HG02938 (cell line): ENCODE measurements at regions not wholly inside any gene's neighbourhood (a gene's known extent, or its start where the extent isn't known, plus 50 kb on each side); places are given as distances from the start of the nearest gene placed in this dataset.

Experiments
- ATAC-seq: cut with Tn5 transposase; IDR thresholded peaks from one replicate; pipeline ENCODE4 v1.9.1; 2021; ENCODE audit warnings: mild to moderate bottlenecking, moderate library complexity; ENCODE audit not compliant: unreplicated experiment

DNA sequence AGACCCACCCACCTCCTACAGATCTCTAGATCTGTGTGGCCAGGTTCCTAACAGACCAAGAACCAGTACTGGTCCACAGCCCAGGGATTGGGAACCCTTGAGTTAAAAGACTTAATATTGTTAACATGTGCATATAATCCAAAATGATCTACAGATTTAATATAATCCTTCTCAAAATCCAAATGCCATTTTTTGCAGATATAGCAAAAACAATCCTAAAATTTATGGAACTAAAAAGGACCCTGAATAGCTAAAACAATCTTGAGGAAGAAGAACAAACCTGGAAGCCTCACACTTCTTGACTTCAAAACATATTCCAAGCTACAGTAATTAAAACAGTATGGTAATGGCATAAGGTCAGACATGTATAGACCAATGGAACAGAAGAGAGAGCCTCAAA lies 206.9 kb upstream of the SIX2 start:
- no peak for ATAC-seq

DNA sequence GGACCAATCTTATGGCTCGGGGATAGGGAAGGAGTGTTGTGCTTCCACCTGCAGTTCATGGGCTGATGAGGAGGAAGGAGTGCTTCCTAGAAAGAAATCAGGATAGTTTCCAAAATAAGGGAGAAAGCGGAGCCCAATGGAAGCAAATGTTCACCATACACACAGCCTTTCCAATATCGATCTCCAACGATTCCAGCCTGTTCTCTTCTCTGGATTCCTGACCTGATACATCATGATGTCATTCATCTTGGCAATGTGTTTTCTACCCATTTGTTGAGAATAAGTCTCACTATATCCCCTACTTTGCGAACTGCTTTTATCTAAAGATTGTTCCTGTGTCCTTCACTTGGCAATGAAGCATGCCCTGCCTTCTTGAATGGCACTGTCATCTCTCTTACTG lies 205.3 kb upstream of the SIX2 start:
- no peak for ATAC-seq

DNA sequence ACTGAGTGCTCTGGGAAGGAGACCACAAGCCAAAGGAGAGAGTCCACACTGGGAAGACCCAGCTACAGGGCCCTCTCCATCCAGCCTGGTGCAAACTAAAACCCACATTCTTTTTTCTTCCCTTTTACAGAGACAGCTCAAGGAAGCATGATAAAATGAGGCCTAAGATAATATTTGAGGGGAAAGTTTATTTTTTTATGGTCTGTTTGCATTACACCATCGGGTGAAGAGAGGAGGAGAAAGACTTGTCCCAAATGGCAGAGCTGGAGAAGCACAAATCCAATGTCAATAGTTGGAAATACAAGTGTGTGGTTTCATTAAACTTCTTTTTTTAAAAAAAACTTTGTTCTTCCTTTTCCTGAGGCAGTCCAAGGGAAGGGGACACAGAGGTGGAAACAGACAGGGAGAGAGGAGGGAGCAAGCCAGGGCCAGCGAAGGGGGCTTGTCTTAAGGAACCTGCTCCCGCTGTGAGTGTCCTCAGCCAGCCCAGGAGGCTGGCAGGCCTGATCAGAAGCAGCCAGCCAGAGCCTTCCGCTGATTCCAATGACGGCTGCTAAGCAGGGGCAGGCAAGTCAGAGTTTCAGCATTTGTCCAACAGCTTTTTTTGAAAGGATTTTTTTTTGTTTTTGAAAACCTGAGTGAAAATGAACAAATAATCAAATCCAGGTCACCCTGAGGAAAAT lies 203.8 kb upstream of the SIX2 start:
- ATAC-seq: no peak

DNA sequence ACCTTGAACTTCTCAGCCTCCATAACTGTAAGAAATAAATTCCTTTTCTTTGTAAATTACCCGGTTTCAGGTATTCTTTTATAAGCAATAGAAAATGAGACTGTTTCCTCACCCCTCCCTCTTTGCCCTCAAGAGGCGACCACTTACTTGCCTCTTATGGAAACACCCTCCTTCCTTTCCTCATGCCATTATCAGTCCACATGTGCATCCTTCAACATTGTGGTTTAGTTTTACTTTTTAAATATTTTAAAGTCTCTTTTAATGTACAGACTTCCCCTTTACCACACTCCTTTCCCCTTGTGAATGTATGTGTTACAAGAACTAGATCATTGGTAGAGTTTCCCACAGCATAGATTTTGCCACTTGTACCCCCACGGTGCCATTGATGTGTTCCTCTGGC lies 202.4 kb upstream of the SIX2 start:
- ATAC-seq: no peak

DNA sequence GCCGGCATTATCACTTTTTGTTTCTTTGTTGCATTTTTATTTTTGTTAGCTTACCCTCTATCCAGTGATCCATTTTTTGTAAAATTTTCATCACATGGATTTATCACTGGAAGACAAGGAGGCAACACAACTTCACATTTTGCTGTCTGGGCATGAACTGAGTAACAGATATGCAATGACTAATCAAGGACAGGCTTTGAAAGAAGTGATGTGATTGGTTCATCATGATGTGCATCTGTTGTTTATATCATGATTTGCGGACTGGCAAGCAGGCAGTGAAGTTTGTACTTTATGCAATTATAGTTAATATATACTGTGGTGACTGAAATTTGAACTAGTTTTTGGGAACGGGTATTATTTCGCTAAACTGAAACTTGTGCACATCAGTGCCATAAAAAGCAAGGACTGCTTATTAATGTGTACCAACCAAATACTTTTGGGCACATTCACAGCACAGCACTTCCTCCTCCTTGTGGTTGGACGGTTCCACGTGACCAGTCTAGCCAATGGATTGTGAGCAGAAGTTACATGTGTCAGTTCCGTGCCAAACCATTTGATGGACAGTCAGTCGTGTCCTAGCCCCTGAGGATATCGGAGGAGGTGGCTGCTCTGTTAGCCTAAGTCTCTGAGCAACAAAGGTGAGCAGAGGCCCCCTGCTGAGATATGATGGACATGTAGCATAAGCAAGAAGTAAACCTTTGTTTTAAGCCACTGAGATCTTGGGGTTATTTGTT lies 201.4 kb upstream of the SIX2 start:
- no peak for ATAC-seq

DNA sequence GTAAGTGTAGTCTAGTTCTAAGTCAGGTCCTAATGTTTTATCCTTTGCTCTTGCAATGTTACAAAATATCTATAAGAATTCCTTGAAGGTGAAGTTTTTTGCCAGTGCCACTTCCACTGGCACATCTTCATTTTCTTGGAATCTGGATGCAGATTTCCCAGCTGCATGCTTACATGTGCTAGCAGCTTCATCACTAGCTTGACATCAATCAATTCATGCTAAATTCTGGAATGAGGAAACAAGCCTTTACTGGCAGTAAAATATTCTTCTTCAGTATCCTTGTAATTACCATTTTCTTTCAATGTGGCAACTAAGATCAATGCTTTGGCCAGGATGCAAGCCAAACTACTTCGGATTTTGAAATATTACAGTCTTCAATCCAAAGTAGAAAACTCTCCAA lies 200.6 kb upstream of the SIX2 start:
- no peak for ATAC-seq

DNA sequence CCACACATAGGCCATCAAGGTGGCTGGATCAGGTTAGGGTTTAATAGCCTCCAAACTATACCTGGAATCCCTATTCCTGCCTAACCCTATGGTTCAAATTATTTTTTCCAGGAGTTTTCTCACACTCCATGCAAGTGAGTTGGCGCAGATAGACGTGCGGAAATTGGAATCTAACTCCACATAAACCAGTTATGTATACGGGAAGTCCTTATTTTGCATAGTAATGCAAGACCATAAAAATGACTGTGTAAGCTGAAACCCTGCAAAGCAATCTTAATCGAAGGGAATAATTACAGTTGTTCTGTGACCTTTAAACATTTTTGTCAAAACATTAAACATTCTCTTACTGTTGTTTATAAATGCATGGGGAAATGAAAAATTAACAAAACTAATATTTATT lies 200.1 kb upstream of the SIX2 start:
- ATAC-seq: no peak

DNA sequence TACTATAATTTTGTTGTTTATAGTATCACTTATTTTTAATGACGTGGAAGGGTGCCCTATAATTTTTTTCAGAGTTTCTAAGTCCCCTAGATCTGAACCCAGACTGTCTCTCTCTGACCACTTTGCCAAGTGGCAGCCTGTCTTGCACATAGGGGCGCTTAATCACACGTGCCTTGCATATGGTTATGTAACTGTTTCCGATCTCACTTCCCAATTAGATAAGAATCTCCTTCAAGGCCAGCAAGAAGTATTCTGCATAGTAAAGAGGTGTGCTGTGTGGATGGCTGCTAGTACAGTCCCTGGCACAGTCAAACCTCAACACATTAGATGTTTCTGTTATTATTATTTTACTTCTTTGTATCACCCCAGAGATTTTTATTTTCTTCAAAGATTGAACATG lies 197.8 kb upstream of the SIX2 start:
- no peak for ATAC-seq

DNA sequence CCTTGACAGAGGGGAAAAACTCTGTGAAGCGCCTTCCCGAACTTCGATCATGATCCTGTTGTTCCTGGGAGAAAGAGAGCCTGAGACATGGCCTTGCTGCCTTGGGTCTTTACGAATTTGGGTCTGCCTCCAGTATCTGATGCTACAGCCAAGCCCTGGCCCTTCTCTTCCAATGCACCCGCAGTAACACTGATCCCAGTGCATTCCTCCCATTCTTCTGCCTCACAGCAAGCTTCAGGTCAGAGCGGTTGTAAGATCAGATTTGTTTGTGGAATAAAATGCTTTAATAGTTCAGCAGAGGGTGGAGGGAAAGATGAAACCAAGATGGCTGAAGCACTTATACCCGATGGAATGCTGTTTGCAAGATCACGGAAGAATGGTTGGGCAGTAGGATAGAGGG lies 196.7 kb upstream of the SIX2 start:
- ATAC-seq: no peak

DNA sequence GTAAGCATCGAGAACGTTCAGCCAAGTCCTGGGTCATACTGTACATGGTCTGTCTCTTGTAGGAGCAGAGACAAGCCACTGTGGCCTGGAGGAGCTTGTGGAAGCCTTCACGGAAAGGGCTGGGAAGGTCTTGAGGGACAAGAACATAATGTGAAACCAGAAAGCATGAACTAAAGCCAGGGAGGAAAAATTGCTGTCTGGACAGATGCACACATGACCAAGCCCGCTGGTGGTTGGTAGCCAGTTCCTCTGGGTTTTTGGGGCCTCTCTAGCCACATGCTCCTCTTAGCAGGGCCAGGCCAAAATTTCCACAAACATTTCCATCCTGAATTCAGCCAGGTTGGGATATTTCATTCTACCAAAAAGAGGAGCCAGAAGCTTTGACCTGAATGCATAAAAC lies 196.2 kb upstream of the SIX2 start:
- ATAC-seq: no peak

DNA sequence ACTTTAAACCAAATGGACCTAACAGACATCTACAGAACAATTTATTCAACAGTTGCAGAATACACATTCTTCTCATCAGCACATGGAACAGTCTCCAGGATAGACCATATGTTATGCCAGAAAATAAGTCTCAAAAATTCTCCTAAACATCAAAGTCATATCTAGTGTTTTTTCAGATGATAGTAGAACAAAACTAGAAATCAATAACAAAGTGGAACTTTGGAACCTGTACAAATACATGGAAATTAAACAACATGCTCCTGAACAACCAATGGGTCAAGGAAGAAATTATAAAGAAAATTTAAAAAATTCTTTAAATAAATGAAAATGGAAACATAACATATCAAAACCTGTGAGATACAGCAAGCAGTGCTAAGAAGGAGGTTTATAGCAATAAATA lies 194.1 kb upstream of the SIX2 start:
- no peak for ATAC-seq

DNA sequence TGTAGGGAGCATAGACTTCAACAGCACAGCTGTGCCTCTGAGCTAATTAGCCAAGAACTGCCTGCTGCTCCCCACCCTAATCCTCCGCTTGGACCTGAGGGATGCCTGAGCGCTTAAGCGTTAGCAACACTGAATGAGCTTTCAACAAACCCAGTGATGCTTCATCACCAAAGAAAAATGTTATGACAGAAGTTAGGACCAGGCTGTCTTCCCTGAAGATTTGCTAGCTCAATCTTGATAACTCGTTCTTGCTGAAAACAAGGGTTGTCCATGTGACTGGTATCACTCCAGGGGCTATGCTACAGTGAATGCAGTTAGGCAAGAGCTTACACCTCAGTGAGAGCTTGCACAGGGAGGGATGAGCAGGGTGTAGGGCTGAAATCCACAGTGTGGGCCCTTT lies 190.7 kb upstream of the SIX2 start:
- no peak for ATAC-seq

DNA sequence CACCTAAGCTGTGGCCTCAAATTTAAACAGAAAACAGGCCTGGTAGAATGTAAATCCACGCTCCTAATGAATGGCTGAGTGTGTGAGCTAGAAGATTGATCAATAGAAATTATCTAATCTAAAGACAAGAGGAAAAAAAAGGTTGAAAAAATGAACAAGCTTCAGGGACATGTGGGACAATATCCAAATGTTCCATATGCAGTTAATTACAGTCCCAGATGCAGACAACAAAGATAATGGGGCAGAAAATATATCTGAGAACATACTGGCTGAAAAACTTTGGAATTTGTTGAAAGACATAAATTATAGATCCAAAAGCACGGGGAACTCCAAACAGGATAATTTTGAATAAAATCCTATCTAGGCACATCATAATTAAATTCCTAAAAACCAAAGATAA lies 186.7 kb upstream of the SIX2 start:
- no peak for ATAC-seq

DNA sequence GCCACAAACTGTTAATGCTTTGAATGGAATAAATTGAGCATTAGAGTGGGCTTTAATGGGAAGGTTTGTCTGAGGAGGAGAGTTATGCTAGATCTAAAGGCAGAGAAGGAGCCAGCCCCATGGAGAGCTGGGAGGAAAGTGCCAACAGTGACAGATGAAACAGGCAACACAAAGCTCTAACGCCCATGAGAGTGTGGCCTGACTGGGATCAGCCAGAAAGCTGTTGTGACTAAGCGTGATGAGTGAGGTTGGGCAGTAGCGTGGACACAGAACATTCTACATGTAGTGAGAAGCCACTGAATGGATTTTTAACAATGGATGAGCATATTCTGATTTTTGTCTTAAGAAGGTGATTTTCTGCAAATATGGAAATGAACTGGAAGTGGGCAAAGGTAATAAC lies 185.3 kb upstream of the SIX2 start:
- no peak for ATAC-seq

DNA sequence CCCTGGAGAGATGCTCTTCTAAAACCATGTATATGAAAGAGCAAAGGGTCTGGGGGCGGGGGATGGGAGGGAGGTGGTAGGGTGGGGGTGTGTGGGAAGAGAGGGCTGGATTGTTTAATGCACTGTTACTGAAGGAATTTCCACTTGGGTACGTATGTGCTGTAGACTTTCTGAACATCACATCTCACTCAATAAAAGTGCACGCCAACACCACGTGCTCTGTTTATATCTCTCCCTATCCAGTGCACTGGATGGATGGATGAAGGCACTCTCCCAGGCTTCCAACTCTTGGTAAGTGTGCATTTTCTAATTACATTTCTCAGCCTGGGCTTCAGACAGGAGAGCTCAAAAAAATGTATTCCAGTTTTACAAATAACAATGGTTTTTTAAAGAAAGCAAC lies 184.3 kb upstream of the SIX2 start:
- ATAC-seq: no peak

DNA sequence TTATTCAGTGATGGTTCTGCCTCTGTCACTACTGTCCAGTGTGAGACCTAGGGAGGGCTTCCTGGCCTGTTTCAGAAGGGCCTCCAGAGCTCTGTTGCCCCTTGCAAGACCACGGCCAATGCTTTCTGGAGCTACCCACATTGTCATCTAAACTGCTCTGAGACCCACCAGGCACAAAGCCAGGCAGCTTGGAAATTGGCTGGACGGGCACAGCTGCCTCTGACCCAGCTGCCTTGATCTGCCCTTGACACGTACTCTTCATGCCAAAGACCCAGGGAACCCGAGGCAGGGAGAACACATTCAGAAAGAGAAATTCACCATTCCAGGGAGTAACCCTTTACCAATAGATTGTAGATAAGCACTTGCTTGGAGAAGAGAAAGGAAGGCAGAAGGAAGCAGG lies 183.7 kb upstream of the SIX2 start:
- no peak for ATAC-seq

DNA sequence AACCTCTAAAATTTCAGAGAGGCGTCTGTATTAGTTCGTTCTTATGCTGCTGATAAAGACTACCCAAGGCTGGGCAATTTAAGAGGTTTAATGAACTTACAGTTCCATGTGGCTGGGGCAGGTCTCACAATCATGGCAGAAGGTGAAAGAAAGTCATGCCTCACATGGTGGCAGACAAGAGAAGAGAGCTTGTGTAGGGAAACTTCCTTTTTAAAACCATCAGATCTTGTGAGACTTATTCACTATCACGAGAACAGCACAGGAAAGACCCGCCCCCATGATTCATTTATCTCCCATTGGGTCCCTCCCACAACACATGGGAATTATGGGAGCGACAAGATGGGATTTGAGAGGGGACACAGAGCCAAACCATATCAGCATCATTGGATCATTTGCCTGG lies 183.2 kb upstream of the SIX2 start:
- ATAC-seq: no peak

DNA sequence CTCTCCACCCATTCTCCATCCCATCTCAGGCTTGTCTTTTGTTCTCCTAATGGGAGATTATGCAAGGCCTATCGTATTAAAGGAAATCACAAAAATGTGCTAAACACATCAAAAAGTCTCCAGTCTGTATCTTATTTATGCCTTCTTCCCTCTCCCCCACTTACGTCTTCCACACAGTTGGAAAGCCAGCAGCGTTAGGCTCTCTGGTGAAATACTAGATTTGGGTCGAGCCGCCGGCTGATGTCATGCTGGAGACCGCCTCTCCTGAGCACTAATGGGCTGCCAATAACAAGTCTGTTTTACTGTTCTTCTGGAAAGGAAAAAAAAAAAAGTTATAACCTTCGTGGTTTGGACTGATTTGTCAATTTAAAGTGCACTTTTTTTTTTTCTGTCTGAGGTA lies 182.7 kb upstream of the SIX2 start:
- ATAC-seq: no peak

DNA sequence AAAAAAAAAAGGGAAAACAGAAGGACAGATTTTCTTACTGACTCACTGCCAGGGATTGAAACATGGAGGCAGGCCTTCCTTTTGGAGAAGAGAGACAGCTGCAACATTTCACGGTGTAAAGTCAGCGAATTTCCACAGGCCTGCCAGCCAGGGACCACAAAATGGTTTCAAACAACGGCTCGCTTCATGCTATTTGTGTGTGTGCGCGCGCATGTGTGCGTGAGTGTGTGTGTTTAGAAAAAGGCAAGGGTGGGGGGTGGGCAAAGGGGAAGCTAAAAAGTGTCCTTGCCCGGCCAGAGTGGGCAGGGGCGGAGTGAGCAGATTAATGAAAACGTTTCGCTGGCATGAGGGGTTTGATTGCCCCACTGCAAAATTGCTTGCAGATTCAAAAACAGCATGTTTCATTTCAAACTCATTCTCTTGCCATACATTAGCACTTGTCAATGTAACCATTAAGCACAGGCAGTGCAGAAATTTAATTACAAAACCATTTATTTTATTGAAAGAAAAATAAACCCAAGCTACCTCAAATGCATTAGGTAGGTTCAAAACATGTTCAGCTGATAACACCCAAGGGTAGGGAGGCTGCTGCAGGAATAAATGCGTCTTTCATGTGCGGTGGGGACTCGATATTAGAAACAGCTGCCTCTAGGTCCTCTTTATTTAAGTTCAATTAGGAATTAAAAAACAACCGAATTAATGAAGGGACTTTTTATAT lies 182.1 kb upstream of the SIX2 start:
- ATAC-seq: no peak

DNA sequence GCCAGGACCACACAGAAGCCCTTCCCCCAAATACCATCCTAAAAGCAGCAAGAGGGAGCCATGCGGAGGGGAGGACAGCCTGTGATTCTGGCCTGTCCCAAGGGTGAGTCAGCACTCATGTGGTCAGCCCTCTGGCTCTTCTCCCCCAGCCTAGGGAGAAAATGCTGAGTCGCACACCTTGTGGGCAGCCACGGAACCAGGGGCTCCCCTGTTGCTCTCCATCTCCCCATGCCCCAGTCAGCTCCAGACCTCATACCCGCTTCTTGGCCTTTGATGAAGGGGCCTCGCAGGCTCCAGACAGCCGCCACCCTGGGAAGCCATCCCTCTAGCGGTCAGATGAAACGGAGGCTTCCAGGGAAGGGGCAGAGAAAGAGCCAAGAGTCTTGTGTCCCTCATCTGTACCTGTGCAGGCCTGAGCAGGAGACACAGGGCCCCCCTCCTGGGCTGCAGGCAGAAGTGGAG lies 181.3 kb upstream of the SIX2 start:
- ATAC-seq: no peak

DNA sequence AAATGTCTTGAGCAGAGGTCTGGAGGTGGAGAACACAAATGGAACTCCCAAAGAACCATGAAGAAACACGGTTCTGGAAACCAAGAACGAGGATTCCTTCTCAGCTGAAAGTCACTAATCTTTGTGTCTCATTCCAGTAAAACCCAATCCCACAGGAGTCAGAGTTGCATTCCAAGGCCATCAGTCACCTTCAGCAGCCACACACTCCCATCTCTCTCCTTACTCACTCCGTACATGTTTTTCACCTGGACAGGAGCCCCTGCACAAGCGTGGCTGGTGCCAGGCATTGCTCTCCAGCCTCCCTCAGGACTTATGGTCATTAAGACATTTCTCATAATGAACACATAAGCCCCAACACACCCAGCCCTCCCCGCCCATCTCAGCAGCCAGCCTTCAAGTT lies 175.4 kb upstream of the SIX2 start:
- no peak for ATAC-seq

DNA sequence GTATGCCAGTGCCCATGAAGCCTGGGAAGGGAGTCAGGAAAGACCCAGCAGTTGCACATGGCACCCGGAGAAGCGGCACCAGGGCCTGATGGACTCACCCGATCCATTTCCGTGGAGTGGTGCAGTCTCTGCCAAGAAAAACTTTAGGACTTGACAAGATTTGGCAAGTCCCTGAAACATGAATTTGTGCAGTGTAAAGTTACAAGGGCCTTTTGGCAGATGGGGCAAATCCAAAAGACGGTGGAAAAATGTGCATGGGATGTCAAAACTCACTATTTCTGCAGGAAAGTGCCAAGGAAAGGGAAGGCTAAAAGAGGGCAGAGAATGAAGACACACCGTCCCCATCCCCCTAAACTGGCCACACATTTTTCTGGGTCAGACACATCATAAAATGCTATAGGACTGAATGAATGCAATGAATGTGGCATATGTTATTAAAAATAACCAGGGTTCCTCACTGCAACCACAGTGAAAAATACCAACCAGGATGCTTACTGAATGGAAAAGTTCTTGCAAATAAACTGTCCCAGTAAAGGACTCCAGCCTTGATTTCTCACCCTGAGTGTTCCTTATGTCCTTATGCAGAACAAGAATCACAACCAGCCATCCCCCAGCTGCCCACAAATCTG lies 173.5 kb upstream of the SIX2 start:
- no peak for ATAC-seq
